Right lobe of liver (tissue), 6 donors: ENCODE measurements at regions not wholly inside any gene's neighbourhood (a gene's known extent, or its start where the extent isn't known, plus 50 kb on each side); places are given as distances from the start of the nearest gene placed in this dataset.

Experiments used
- ATAC-seq, 4 donors: fragments of 200-7000 bp; cut with Tn5 transposase; one replicate each; pipeline ENCODE4 v1.9.1; 2020; ENCODE audit warnings: mild to moderate bottlenecking in 4 of 4, moderate library complexity in 4 of 4
- DNase-seq, 3 donors: peaks; one replicate each; pipeline ENCODE4 v3.0.0-alpha.2; 2020
- H3K27ac ChIP-seq, 3 donors: fragments of 200-600 bp; one replicate each; pipeline ENCODE4 v1.8.0; 2022
- H3K27me3 ChIP-seq, 2 donors: fragments of 200-600 bp; one replicate each; pipeline ENCODE4 v1.8.0; 2022
- H3K36me3 ChIP-seq, 4 donors: fragments of 200-600 bp; sonication (generic) in 1 of 4; one replicate each; pipeline versions ENCODE4 v1.5.1 to v1.8.0; 2017 to 2022; ENCODE audit warnings: control low read depth in 1 of 4
- H3K4me1 ChIP-seq, 4 donors: fragments of 200-600 bp; sonication (generic) in 1 of 4; one replicate each; pipeline versions ENCODE4 v1.5.1 to v1.8.0; 2017 to 2022; ENCODE audit warnings: control low read depth in 1 of 4
- H3K4me3 ChIP-seq, 3 donors: fragments of 200-600 bp; one replicate each; pipeline ENCODE4 v1.8.0; 2022
- H3K9me3 ChIP-seq, 4 donors: fragments of 200-600 bp; sonication (generic) in 1 of 4; one replicate each; pipeline versions ENCODE4 v1.5.1 to v1.8.0; 2017 to 2022; ENCODE audit warnings: control low read depth in 1 of 4
- POLR2A ChIP-seq: fragments of 450-650 bp; IDR thresholded peaks from one replicate; pipeline ENCODE4 v1.6.1; 2017; ENCODE audit warnings: antibody characterized with exemption, mild to moderate bottlenecking
- WGBS: methylation state at CpG from one replicate; pipeline ENCODE4 v1.1.6; 2018; ENCODE audit warnings: low coverage, low lambda C conversion rate; ENCODE audit not compliant: insufficient coverage; ENCODE audit errors: missing lambda C conversion rate; 5-methylcytosine and 5-hydroxymethylcytosine counted together
- intact Hi-C, 2 donors: fragments of 100-400 bp; cut with DNase I; formaldehyde crosslinking; loops; one replicate each; pipeline versions ENCODE4 v1.11.2 to v1.14.1; 2022
- TF ChIP-seq, protein P1 (sequence below), 4 donors: fragments of 200-600 bp in 3 of 4; fragments of 450-650 bp in 1 of 4; IDR thresholded peaks; one replicate each; pipeline versions ENCODE4 v1.5.1 to v1.8.0; 2016 to 2022; ENCODE audit warnings: antibody characterized with exemption in 4 of 4, mild to moderate bottlenecking in 2 of 4
- donor health status: DM: no; HTN: yes; CAD: no.
- donor health status: DM: no; HTN: no; CAD: no.
- donor health status: DM: no; HTN: no; CAD: no.
- donor health status: DM: no; HTN: yes; CAD: no.
- donor health status: DM: no; HTN: yes; CAD: no.

DNA sequence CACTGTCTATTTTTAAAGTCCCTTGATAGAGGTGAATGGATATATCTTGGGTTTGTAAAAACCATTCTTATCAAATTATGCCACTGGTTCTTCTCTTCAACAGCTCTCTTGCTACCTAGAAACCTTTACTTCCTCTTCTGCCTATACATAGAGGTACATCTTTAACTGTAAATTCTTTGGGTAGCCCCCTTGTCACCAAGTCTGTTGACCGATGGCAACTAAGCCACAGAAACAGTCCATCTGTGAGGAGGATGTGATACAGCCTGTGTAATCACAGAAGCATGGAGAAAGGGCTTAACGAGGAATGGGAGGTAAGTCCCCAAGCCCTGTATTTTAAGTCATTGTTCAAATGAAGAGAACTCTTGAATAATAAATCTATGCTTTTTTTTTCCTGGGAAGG is 246.5 kb upstream of the MDFIC2 start:
- H3K27ac ChIP-seq, result no peak overlapping the region
- H3K36me3 ChIP-seq, result no peaks in the 10 kb centered on the region
- DNase-seq, result no peak
- no peaks in the 10 kb centered on the region for H3K27me3 ChIP-seq
- WGBS, result 52% methylated on average over 2 of the region's 2 CpGs
- intact Hi-C loops, result no loop called here
- TF ChIP-seq, protein P1, sequence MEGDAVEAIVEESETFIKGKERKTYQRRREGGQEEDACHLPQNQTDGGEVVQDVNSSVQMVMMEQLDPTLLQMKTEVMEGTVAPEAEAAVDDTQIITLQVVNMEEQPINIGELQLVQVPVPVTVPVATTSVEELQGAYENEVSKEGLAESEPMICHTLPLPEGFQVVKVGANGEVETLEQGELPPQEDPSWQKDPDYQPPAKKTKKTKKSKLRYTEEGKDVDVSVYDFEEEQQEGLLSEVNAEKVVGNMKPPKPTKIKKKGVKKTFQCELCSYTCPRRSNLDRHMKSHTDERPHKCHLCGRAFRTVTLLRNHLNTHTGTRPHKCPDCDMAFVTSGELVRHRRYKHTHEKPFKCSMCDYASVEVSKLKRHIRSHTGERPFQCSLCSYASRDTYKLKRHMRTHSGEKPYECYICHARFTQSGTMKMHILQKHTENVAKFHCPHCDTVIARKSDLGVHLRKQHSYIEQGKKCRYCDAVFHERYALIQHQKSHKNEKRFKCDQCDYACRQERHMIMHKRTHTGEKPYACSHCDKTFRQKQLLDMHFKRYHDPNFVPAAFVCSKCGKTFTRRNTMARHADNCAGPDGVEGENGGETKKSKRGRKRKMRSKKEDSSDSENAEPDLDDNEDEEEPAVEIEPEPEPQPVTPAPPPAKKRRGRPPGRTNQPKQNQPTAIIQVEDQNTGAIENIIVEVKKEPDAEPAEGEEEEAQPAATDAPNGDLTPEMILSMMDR (IDR thresholded peaks at IDR 0.05), result no peak
- no peak for TF ChIP-seq POLR2A
- H3K9me3 ChIP-seq, result no peaks in the 10 kb centered on the region
- ATAC-seq, result no peak
- H3K4me1 ChIP-seq, result no peaks in the 10 kb centered on the region
- no peak overlapping the region for H3K4me3 ChIP-seq

DNA sequence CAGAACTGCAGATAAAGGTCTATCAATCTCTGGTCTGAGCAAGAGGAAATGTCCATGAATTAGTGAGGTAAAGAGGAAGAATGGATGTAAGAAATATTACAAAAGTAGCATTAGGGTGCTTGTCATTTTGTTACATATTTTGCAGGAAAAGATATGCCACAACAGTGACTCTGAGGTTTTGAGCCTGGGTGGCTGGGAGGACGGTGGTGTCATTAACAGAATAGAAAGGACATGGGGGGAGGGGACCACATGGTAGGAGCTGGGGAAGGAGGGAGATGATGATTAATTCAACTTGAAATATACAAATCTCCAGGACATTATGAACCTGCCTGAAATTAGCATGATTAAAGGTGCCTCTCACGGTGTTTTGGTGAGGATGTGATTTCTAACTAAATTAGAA is 245.5 kb upstream of the MDFIC2 start:
- ATAC-seq (no peak), DNase-seq (no peak)
- Histone ChIP-seq H3K4me3 (no peak overlapping the region), H3K4me1 (no peaks in the 10 kb centered on the region), H3K27me3 (no peaks in the 10 kb centered on the region), H3K36me3 (no peaks in the 10 kb centered on the region), H3K9me3 (no peaks in the 10 kb centered on the region), H3K27ac (no peak overlapping the region)
- intact Hi-C loops, result no loop called here
- TF ChIP-seq, protein P1 (IDR thresholded peaks at IDR 0.05), result no peak
- no peak for TF ChIP-seq POLR2A
- WGBS, result 60% methylated on average over 2 of the region's 2 CpGs

DNA sequence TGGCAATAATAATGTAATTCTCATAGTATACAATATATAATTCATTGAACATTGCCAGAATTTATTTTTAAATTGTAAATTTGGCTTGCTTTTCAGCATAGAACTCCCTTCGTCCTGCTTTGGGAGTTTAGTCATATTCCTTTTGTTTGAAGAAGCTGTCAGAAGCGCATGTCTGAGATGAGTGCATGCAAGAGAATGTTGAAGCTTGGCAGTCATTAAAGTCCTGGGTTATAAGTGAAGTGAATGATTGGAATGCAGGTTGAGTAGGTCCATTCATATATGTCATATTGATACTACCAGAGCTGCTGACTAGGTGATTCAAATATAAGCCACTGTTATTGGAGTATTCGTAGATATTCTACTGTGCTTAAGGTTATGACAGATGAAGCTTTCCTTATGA is 243.6 kb upstream of the MDFIC2 start:
- Histone ChIP-seq H3K27ac (no peak overlapping the region), H3K4me1 (no peaks in the 10 kb centered on the region), H3K9me3 (no peaks in the 10 kb centered on the region), H3K4me3 (no peak overlapping the region), H3K36me3 (no peaks in the 10 kb centered on the region), H3K27me3 (no peaks in the 10 kb centered on the region)
- 78% methylated on average over 3 of the region's 3 CpGs for WGBS
- ATAC-seq (no peak), DNase-seq (no peak)
- no peak for TF ChIP-seq POLR2A
- TF ChIP-seq, protein P1 (IDR thresholded peaks at IDR 0.05), result no peak
- intact Hi-C loops, result no loop called here

DNA sequence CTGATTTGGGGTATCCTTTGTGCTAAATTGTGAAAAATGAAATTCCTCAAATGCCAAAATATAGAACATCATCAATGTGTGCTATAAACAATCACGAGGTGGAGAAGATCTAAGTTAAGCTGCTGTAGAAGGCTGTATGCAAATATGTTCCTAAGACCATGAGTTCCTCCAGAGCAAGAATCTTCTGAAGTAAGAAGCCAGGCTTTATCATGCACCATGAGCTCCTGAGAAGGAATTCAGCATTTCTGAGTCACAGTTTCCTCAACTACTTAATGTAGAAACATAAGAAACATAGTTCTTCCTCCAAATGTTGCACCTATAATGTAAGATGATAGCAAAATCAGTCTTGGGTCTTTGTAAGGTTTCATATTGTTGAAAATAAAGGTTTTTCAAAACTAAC is 241.7 kb upstream of the MDFIC2 start:
- no peaks in the 10 kb centered on the region for H3K9me3 ChIP-seq

More for the DNA sequence above, 241.7 kb upstream of the MDFIC2 start:
- no peak for DNase-seq
- H3K4me3 ChIP-seq, result no peak overlapping the region
- intact Hi-C loops, result no loop called here
- no peaks in the 10 kb centered on the region for H3K27me3 ChIP-seq
- H3K27ac ChIP-seq, result no peak overlapping the region
- no peaks in the 10 kb centered on the region for H3K36me3 ChIP-seq
- H3K4me1 ChIP-seq, result no peaks in the 10 kb centered on the region
- ATAC-seq, result no peak
- WGBS, result 58% methylated on average over 1 of the region's 1 CpG
- TF ChIP-seq, protein P1 (IDR thresholded peaks at IDR 0.05), result no peak
- no peak for TF ChIP-seq POLR2A
